K562 (cell line): ENCODE measurements at regions not wholly inside any gene's neighbourhood (a gene's known extent, or its start where the extent isn't known, plus 50 kb on each side); places are given as distances from the start of the nearest gene placed in this dataset.

Source experiments
- CTCF ChIP-seq, 3 experiments: IDR thresholded peaks in 2 of 3; conservative IDR thresholded peaks in 1 of 3; 2 replicates each; pipeline ENCODE4 v1.5.1; 2011 to 2012; ENCODE audit warnings: low read length in 3 of 3, mild to moderate bottlenecking in 3 of 3, control low read depth in 2 of 3, improper control_type of control experiment in 1 of 3, inconsistent platforms in 1 of 3, low read depth in 1 of 3, mixed read lengths in 1 of 3, moderate library complexity in 1 of 3; ENCODE audit not compliant: insufficient read depth in 2 of 3
- ESRRB ChIP-seq: fragments of 250-450 bp; sonication (Bioruptor Pico); IDR thresholded peaks from 2 replicates; pipeline ENCODE4 v1.5.0; 2020; ENCODE audit warnings: mild to moderate bottlenecking, moderate library complexity, borderline replicate concordance
- EZH2 ChIP-seq: IDR thresholded peaks from 2 replicates; pipeline ENCODE4 v1.6.1; 2012; ENCODE audit warnings: low read depth, mild to moderate bottlenecking, inconsistent platforms, low read length, borderline replicate concordance
- HDAC1 ChIP-seq, 2 experiments: fragments of 450-650 bp; IDR thresholded peaks; 2 replicates each; pipeline ENCODE4 v1.6.1; 2016 to 2017; ENCODE audit warnings: inconsistent platforms in 1 of 2, mild to moderate bottlenecking in 1 of 2, moderate library complexity in 1 of 2
- HMBOX1 ChIP-seq: sonication (generic); IDR thresholded peaks from 2 replicates; pipeline ENCODE4 v1.6.1; 2016
- REST ChIP-seq, 2 experiments: fragments of 450-650 bp; formaldehyde crosslinking in 1 of 2; IDR thresholded peaks; 2 replicates each; pipeline versions ENCODE4 v1.4.0 to v1.6.1; 2014 to 2020; ENCODE audit warnings: mild to moderate bottlenecking in 2 of 2, borderline replicate concordance in 1 of 2, low read depth in 1 of 2
- TBL1XR1 ChIP-seq, 2 experiments: IDR thresholded peaks; 2 replicates each; pipeline ENCODE4 v1.6.1; 2012; ENCODE audit warnings: improper control_type of control experiment in 2 of 2, low read length in 2 of 2, mild to moderate bottlenecking in 1 of 2
- ZBTB2 ChIP-seq: fragments of 450-650 bp; IDR thresholded peaks from 2 replicates; pipeline ENCODE4 v1.6.1; 2016; ENCODE audit warnings: antibody characterized with exemption
- ZSCAN29 ChIP-seq: fragments of 450-650 bp; IDR thresholded peaks from 2 replicates; pipeline ENCODE4 v1.6.1; 2017
- ZZZ3 ChIP-seq: fragments of 450-650 bp; IDR thresholded peaks from 2 replicates; pipeline ENCODE4 v1.6.1; 2016; ENCODE audit warnings: antibody characterized with exemption, mild to moderate bottlenecking, moderate library complexity

- TF ChIP-seq REST (IDR thresholded peaks at IDR 0.05; ENCODE audit: borderline replicate concordance) (no peak), REST (CRISPR knock-in tag; IDR thresholded peaks at IDR 0.05; ENCODE audit: low read depth) (no peak), EZH2 (no peak), TBL1XR1 (IDR thresholded peaks at IDR 0.05; ENCODE audit: low read length in 2 of 2) (no peak), HDAC1 (IDR thresholded peaks at IDR 0.05) (no peak), CTCF (IDR thresholded peaks at IDR 0.05 in 2 of 3, conservative IDR thresholded peaks at IDR 0.05 in 1 of 3; ENCODE audit: insufficient read depth in 2 of 3, low read depth in 1 of 3, low read length in 3 of 3) (no peak), ZSCAN29 (no peak), ZZZ3 (no peak), ESRRB (no peak), ZBTB2 (no peak), HMBOX1 (no peak)
Measured at GRCh38 chr10:63068246-63068645, 64.9 kb upstream of the NRBF2 start.
